WTC11 (cell line): ENCODE measurements at regions not wholly inside any gene's neighbourhood (a gene's known extent, or its start where the extent isn't known, plus 50 kb on each side); places are given as distances from the start of the nearest gene placed in this dataset.

Experiments
- ATAC-seq: fragments of 200-7000 bp; cut with Tn5 transposase; 2 replicates; pipeline ENCODE4 v1.10.0; 2021; ENCODE audit warnings: mild to moderate bottlenecking, moderate library complexity
- CTCF ChIA-PET: fragments of 300-600 bp; sonication (Branson Sonifier 250); formaldehyde crosslinking; loops from one replicate; lab custom pipeline; 2021; ENCODE audit warnings: antibody characterized with exemption; lab: Charles Lee
- POLR2A ChIA-PET: fragments of 350-600 bp; sonication (Branson Sonifier 250); formaldehyde crosslinking; loops from one replicate; lab custom pipeline; 2021; ENCODE audit warnings: antibody characterized with exemption; lab: Charles Lee
- DNase-seq: peaks from one replicate; pipeline ENCODE4 v3.0.0; 2021; ENCODE audit warnings: low spot score
- H3K27ac Mint-ChIP-seq: 2 replicates; pipeline ENCODE4 v1.8.0; 2021; ENCODE audit warnings: mixed read lengths
- H3K27me3 Mint-ChIP-seq: 2 replicates; pipeline ENCODE4 v1.8.0; 2021; ENCODE audit warnings: low read depth, mild to moderate bottlenecking, moderate library complexity, mixed read lengths
- H3K36me3 Mint-ChIP-seq: 2 replicates; pipeline ENCODE4 v1.8.0; 2021; ENCODE audit warnings: mixed read lengths
- H3K4me1 Mint-ChIP-seq: 2 replicates; pipeline ENCODE4 v1.8.0; 2022; ENCODE audit warnings: mixed read lengths
- H3K4me3 Mint-ChIP-seq: 2 replicates; pipeline ENCODE4 v1.8.0; 2021; ENCODE audit warnings: mild to moderate bottlenecking, moderate library complexity, mixed read lengths
- H3K9me3 Mint-ChIP-seq: 2 replicates; pipeline ENCODE4 v1.8.0; 2021; ENCODE audit warnings: mixed read lengths
- CREM ChIP-seq: sonication (generic); formaldehyde crosslinking; IDR thresholded peaks from 2 replicates; pipeline ENCODE4 v1.8.1; 2022; ENCODE audit warnings: mild to moderate bottlenecking, missing genetic modification reagents, moderate library complexity
- GTF2I ChIP-seq: fragments of 250-450 bp; sonication (Bioruptor Pico); conservative IDR thresholded peaks from 2 replicates; pipeline ENCODE4 v1.4.0; 2021; ENCODE audit warnings: mild to moderate bottlenecking
- HMGA2 ChIP-seq: fragments of 250-450 bp; sonication (Bioruptor Pico); IDR thresholded peaks from 2 replicates; pipeline ENCODE4 v1.4.0; 2021; ENCODE audit warnings: mild to moderate bottlenecking, moderate library complexity
- MXD4 ChIP-seq: fragments of 250-450 bp; sonication (Bioruptor Pico); IDR thresholded peaks from 2 replicates; pipeline ENCODE4 v1.8.0; 2021; ENCODE audit warnings: mild to moderate bottlenecking, moderate library complexity, borderline replicate concordance
- NR1H2 ChIP-seq: sonication (generic); formaldehyde crosslinking; IDR thresholded peaks from 2 replicates; pipeline ENCODE4 v1.9.0; 2021; ENCODE audit warnings: mild to moderate bottlenecking, moderate library complexity, missing genetic modification reagents
- OVOL2 ChIP-seq: fragments of 250-450 bp; sonication (Bioruptor Pico); IDR thresholded peaks from 2 replicates; pipeline ENCODE4 v1.9.0; 2021; ENCODE audit warnings: mild to moderate bottlenecking, borderline replicate concordance
- SMAD3 ChIP-seq: sonication (generic); formaldehyde crosslinking; IDR thresholded peaks from 2 replicates; pipeline ENCODE4 v1.8.0; 2022; ENCODE audit warnings: missing genetic modification reagents, mild to moderate bottlenecking, borderline replicate concordance
- TEAD1 ChIP-seq: sonication (generic); formaldehyde crosslinking; IDR thresholded peaks from 2 replicates; pipeline ENCODE4 v1.8.0; 2022; ENCODE audit warnings: mild to moderate bottlenecking, missing genetic modification reagents
- TEAD4 ChIP-seq: sonication (generic); formaldehyde crosslinking; IDR thresholded peaks from 2 replicates; pipeline ENCODE4 v1.8.0; 2022; ENCODE audit warnings: mild to moderate bottlenecking, missing genetic modification reagents
- ZBTB21 ChIP-seq: sonication (generic); formaldehyde crosslinking; IDR thresholded peaks from 2 replicates; pipeline ENCODE4 v1.8.1; 2023; ENCODE audit warnings: mild to moderate bottlenecking, missing genetic modification reagents, borderline replicate concordance
- ZNF232 ChIP-seq: sonication (generic); formaldehyde crosslinking; IDR thresholded peaks from 2 replicates; pipeline ENCODE4 v1.8.0; 2022; ENCODE audit warnings: mild to moderate bottlenecking, missing genetic modification reagents
- ZNF396 ChIP-seq: fragments of 250-450 bp; sonication (Bioruptor Pico); IDR thresholded peaks from 2 replicates; pipeline ENCODE4 v1.8.0; 2021; ENCODE audit warnings: mild to moderate bottlenecking, moderate library complexity, borderline replicate concordance
- TF ChIP-seq, protein P1 (sequence below): sonication (generic); formaldehyde crosslinking; IDR thresholded peaks from 2 replicates; pipeline ENCODE4 v1.8.1; 2022; ENCODE audit warnings: low read depth, missing genetic modification reagents, borderline replicate concordance
- TF ChIP-seq, protein P2 (sequence below): fragments of 250-450 bp; sonication (Bioruptor Pico); IDR thresholded peaks from 2 replicates; pipeline ENCODE4 v1.8.0; 2021; ENCODE audit warnings: mild to moderate bottlenecking
- TF ChIP-seq, protein P3 (sequence below): sonication (generic); formaldehyde crosslinking; IDR thresholded peaks from 2 replicates; pipeline ENCODE4 v1.8.0; 2022; ENCODE audit warnings: mild to moderate bottlenecking, missing genetic modification reagents
- TF ChIP-seq, protein P4 (sequence below): sonication (generic); formaldehyde crosslinking; IDR thresholded peaks from 2 replicates; pipeline ENCODE4 v1.8.1; 2023; ENCODE audit warnings: mild to moderate bottlenecking, missing genetic modification reagents
- TF ChIP-seq, protein P5 (sequence below): fragments of 250-450 bp; sonication (Bioruptor Pico); IDR thresholded peaks from 2 replicates; pipeline ENCODE4 v1.9.0; 2021; ENCODE audit warnings: mild to moderate bottlenecking, borderline replicate concordance
- TF ChIP-seq, protein P6 (sequence below): sonication (generic); formaldehyde crosslinking; IDR thresholded peaks from 2 replicates; pipeline ENCODE4 v1.8.0; 2022; ENCODE audit warnings: mild to moderate bottlenecking, missing genetic modification reagents
- TF ChIP-seq, protein P7 (sequence below): sonication (generic); formaldehyde crosslinking; IDR thresholded peaks from 2 replicates; pipeline ENCODE4 v1.8.0; 2023; ENCODE audit warnings: missing genetic modification reagents
- TF ChIP-seq, protein P8 (sequence below): fragments of 250-450 bp; sonication (Bioruptor Pico); IDR thresholded peaks from 2 replicates; pipeline ENCODE4 v2.1.2; 2022; ENCODE audit warnings: mild to moderate bottlenecking, moderate library complexity

DNA sequence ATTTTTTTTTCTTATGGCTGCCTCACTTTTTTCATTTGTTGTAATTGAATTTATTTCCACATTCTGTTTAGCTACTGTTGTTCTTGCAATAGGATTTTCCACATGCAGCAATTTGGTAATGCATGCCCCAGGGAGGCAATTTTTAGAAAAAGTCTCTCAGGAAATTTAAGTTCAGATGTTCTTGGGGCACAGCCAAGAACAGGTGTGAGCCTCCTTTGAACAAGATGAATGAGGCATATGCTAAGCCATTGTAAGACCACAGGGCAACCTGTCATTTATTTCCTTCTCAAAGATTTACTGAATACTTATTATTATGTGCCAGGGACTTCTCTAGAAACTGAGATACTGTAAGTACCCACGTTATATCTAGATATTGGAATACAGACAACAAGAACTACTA lies 549.5 kb downstream of the DIPK2A start:
- ChIA-PET CTCF (no interaction called here), POLR2A (interaction anchor here (0.6 kb wide), 1 partner anchor 1018 kb away, joined by 3 read pairs; no protein-coding TSS in a partner anchor)
- H3K27me3 Mint-ChIP-seq, result no peaks in the 10 kb centered on the region
- no peak overlapping the region for H3K27ac Mint-ChIP-seq
- H3K9me3 Mint-ChIP-seq, result no peaks in the 10 kb centered on the region
- H3K36me3 Mint-ChIP-seq, result no peaks in the 10 kb centered on the region
- no peak overlapping the region for H3K4me3 Mint-ChIP-seq
- DNase-seq (no peak), ATAC-seq (no peak)
- H3K4me1 Mint-ChIP-seq, result peaks cover under 1% of the 10 kb centered on the region; the same call in 1 of the 2 replicates
- TF ChIP-seq HMGA2 (CRISPR knock-in tag) (no peak), TEAD4 (CRISPR knock-in tag) (no peak), ZNF232 (no peak), OVOL2 (CRISPR knock-in tag) (no peak), SMAD3 (CRISPR knock-in tag) (no peak), TEAD1 (CRISPR knock-in tag) (no peak), ZBTB21 (CRISPR knock-in tag) (no peak), ZNF396 (CRISPR knock-in tag) (no peak), CREM (CRISPR knock-in tag) (no peak), GTF2I (CRISPR knock-in tag) (no peak), MXD4 (no peak), NR1H2 (no peak)
- TF ChIP-seq, protein P1, sequence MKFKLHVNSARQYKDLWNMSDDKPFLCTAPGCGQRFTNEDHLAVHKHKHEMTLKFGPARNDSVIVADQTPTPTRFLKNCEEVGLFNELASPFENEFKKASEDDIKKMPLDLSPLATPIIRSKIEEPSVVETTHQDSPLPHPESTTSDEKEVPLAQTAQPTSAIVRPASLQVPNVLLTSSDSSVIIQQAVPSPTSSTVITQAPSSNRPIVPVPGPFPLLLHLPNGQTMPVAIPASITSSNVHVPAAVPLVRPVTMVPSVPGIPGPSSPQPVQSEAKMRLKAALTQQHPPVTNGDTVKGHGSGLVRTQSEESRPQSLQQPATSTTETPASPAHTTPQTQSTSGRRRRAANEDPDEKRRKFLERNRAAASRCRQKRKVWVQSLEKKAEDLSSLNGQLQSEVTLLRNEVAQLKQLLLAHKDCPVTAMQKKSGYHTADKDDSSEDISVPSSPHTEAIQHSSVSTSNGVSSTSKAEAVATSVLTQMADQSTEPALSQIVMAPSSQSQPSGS (CRISPR knock-in tag), result no peak
- TF ChIP-seq, protein P2, sequence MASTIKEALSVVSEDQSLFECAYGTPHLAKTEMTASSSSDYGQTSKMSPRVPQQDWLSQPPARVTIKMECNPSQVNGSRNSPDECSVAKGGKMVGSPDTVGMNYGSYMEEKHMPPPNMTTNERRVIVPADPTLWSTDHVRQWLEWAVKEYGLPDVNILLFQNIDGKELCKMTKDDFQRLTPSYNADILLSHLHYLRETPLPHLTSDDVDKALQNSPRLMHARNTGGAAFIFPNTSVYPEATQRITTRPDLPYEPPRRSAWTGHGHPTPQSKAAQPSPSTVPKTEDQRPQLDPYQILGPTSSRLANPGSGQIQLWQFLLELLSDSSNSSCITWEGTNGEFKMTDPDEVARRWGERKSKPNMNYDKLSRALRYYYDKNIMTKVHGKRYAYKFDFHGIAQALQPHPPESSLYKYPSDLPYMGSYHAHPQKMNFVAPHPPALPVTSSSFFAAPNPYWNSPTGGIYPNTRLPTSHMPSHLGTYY, result no peak
- TF ChIP-seq, protein P3, sequence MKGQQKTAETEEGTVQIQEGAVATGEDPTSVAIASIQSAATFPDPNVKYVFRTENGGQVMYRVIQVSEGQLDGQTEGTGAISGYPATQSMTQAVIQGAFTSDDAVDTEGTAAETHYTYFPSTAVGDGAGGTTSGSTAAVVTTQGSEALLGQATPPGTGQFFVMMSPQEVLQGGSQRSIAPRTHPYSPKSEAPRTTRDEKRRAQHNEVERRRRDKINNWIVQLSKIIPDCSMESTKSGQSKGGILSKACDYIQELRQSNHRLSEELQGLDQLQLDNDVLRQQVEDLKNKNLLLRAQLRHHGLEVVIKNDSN (CRISPR knock-in tag), result no peak
- TF ChIP-seq, protein P4, sequence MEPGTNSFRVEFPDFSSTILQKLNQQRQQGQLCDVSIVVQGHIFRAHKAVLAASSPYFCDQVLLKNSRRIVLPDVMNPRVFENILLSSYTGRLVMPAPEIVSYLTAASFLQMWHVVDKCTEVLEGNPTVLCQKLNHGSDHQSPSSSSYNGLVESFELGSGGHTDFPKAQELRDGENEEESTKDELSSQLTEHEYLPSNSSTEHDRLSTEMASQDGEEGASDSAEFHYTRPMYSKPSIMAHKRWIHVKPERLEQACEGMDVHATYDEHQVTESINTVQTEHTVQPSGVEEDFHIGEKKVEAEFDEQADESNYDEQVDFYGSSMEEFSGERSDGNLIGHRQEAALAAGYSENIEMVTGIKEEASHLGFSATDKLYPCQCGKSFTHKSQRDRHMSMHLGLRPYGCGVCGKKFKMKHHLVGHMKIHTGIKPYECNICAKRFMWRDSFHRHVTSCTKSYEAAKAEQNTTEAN (CRISPR knock-in tag), result no peak
- TF ChIP-seq, protein P5, sequence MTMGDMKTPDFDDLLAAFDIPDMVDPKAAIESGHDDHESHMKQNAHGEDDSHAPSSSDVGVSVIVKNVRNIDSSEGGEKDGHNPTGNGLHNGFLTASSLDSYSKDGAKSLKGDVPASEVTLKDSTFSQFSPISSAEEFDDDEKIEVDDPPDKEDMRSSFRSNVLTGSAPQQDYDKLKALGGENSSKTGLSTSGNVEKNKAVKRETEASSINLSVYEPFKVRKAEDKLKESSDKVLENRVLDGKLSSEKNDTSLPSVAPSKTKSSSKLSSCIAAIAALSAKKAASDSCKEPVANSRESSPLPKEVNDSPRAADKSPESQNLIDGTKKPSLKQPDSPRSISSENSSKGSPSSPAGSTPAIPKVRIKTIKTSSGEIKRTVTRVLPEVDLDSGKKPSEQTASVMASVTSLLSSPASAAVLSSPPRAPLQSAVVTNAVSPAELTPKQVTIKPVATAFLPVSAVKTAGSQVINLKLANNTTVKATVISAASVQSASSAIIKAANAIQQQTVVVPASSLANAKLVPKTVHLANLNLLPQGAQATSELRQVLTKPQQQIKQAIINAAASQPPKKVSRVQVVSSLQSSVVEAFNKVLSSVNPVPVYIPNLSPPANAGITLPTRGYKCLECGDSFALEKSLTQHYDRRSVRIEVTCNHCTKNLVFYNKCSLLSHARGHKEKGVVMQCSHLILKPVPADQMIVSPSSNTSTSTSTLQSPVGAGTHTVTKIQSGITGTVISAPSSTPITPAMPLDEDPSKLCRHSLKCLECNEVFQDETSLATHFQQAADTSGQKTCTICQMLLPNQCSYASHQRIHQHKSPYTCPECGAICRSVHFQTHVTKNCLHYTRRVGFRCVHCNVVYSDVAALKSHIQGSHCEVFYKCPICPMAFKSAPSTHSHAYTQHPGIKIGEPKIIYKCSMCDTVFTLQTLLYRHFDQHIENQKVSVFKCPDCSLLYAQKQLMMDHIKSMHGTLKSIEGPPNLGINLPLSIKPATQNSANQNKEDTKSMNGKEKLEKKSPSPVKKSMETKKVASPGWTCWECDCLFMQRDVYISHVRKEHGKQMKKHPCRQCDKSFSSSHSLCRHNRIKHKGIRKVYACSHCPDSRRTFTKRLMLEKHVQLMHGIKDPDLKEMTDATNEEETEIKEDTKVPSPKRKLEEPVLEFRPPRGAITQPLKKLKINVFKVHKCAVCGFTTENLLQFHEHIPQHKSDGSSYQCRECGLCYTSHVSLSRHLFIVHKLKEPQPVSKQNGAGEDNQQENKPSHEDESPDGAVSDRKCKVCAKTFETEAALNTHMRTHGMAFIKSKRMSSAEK (CRISPR knock-in tag), result no peak
- TF ChIP-seq, protein P6, sequence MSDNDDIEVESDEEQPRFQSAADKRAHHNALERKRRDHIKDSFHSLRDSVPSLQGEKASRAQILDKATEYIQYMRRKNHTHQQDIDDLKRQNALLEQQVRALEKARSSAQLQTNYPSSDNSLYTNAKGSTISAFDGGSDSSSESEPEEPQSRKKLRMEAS (CRISPR knock-in tag), result no peak
- TF ChIP-seq, protein P7, sequence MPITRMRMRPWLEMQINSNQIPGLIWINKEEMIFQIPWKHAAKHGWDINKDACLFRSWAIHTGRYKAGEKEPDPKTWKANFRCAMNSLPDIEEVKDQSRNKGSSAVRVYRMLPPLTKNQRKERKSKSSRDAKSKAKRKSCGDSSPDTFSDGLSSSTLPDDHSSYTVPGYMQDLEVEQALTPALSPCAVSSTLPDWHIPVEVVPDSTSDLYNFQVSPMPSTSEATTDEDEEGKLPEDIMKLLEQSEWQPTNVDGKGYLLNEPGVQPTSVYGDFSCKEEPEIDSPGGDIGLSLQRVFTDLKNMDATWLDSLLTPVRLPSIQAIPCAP (CRISPR knock-in tag), result no peak
- TF ChIP-seq, protein P8, sequence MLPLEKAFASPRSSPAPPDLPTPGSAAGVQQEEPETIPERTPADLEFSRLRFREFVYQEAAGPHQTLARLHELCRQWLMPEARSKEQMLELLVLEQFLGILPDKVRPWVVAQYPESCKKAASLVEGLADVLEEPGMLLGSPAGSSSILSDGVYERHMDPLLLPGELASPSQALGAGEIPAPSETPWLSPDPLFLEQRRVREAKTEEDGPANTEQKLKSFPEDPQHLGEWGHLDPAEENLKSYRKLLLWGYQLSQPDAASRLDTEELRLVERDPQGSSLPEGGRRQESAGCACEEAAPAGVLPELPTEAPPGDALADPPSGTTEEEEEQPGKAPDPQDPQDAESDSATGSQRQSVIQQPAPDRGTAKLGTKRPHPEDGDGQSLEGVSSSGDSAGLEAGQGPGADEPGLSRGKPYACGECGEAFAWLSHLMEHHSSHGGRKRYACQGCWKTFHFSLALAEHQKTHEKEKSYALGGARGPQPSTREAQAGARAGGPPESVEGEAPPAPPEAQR (CRISPR knock-in tag), result no peak
